ENCODE measurements at regions not wholly inside any gene's neighbourhood (a gene's known extent, or its start where the extent isn't known, plus 50 kb on each side); places are given as distances from the start of the nearest gene placed in this dataset.

DNA sequence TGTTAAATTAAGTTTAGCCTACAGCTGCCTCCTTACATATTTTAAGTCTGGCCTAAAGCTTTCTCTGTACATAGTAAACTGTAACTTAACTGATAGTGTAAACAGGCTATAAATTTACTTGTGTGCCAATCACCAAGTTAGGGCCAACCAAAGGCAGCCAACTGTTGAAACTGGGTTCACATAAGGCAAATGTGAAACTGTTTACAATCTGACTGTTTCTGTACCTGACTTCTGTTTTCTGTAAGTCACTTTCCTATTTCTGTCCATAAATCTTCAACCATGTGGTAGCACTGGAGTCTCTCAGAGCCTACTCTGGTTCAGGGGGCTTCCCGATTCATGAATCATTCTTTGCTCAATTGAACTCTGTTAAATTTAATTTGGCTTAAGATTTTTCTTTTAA, 103.1 kb downstream of the RAP2A start:
- no peak overlapping the region for H3K4me3 ChIP-seq (ENCODE audit: low read length)
- WGBS (ENCODE audit: insufficient coverage) = 83% methylated on average over 1 of the region's 1 CpG
- no peaks in the 10 kb centered on the region for H3K4me1 ChIP-seq (ENCODE audit: control insufficient read depth, insufficient read depth, low read length)
- Mint-ChIP-seq H3K4me1 (no peaks in the 10 kb centered on the region), H3K36me3 (no peaks in the 10 kb centered on the region), H3K27ac (no peak overlapping the region), H3K27me3 (ENCODE audit: low read depth in 2 of 2) (no peaks in the 10 kb centered on the region), H3K4me3 (no peak overlapping the region), H3K9me3 (no peaks in the 10 kb centered on the region)
- no peaks in the 10 kb centered on the region for H3K27me3 ChIP-seq (ENCODE audit: control insufficient read depth, insufficient read depth, low read length)
- H3K9me3 ChIP-seq (ENCODE audit: control insufficient read depth, insufficient read depth, low read length) = no peaks in the 10 kb centered on the region
- TF ChIP-seq, protein P1, sequence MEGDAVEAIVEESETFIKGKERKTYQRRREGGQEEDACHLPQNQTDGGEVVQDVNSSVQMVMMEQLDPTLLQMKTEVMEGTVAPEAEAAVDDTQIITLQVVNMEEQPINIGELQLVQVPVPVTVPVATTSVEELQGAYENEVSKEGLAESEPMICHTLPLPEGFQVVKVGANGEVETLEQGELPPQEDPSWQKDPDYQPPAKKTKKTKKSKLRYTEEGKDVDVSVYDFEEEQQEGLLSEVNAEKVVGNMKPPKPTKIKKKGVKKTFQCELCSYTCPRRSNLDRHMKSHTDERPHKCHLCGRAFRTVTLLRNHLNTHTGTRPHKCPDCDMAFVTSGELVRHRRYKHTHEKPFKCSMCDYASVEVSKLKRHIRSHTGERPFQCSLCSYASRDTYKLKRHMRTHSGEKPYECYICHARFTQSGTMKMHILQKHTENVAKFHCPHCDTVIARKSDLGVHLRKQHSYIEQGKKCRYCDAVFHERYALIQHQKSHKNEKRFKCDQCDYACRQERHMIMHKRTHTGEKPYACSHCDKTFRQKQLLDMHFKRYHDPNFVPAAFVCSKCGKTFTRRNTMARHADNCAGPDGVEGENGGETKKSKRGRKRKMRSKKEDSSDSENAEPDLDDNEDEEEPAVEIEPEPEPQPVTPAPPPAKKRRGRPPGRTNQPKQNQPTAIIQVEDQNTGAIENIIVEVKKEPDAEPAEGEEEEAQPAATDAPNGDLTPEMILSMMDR (IDR thresholded peaks at IDR 0.05) = no peak
- intact Hi-C loops (cut with micrococcal nuclease) = no loop called here
- no peak for ATAC-seq
- no peak overlapping the region for H3K27ac ChIP-seq (ENCODE audit: low read length)
- no peak for DNase-seq
- no peaks in the 10 kb centered on the region for H3K36me3 ChIP-seq (ENCODE audit: control insufficient read depth, insufficient read depth, low read length)

DNA sequence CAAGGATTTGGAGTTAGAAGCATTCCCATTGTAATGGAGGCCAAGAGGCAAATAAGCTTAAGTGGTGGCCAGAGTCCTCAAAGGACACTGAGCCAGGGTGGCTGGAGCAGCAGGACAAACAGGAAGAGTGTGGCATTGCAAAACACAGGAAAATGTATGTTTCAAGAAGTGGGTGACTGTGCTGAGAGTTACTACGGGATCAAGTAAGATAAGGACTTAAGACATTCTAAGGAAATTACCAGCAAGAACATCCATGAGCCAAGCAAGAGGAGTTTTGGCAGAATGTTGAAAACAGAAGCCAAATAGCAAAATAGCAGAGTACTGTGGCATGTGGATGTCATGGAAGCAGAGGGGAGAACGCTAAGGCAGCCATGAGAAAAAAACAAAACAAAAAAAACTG, 104.2 kb downstream of the RAP2A start:
- ATAC-seq (no peak), DNase-seq (no peak)
- TF ChIP-seq, protein P1 (IDR thresholded peaks at IDR 0.05) = no peak
- Mint-ChIP-seq H3K4me1 (no peaks in the 10 kb centered on the region), H3K36me3 (no peaks in the 10 kb centered on the region), H3K9me3 (no peaks in the 10 kb centered on the region), H3K27ac (no peak overlapping the region), H3K27me3 (ENCODE audit: low read depth in 2 of 2) (no peaks in the 10 kb centered on the region), H3K4me3 (no peak overlapping the region)
- intact Hi-C loops (cut with micrococcal nuclease) = no loop called here
- Histone ChIP-seq H3K27me3 (ENCODE audit: control insufficient read depth, insufficient read depth, low read length) (no peaks in the 10 kb centered on the region), H3K4me3 (ENCODE audit: low read length) (no peak overlapping the region), H3K27ac (ENCODE audit: low read length) (no peak overlapping the region), H3K4me1 (ENCODE audit: control insufficient read depth, insufficient read depth, low read length) (no peaks in the 10 kb centered on the region), H3K36me3 (ENCODE audit: control insufficient read depth, insufficient read depth, low read length) (no peaks in the 10 kb centered on the region), H3K9me3 (ENCODE audit: control insufficient read depth, insufficient read depth, low read length) (no peaks in the 10 kb centered on the region)
- WGBS (ENCODE audit: insufficient coverage) = 70% methylated on average over 2 of the region's 2 CpGs

GRCh38 chr13:97539651-97540610, 106.0 kb downstream of the RAP2A start:
- Histone ChIP-seq H3K36me3 (ENCODE audit: control insufficient read depth, insufficient read depth, low read length) (no peaks in the 10 kb centered on the region), H3K4me3 (ENCODE audit: low read length) (no peak overlapping the region), H3K27me3 (ENCODE audit: control insufficient read depth, insufficient read depth, low read length) (no peaks in the 10 kb centered on the region), H3K27ac (ENCODE audit: low read length) (no peak overlapping the region), H3K9me3 (ENCODE audit: control insufficient read depth, insufficient read depth, low read length) (no peaks in the 10 kb centered on the region), H3K4me1 (ENCODE audit: control insufficient read depth, insufficient read depth, low read length) (no peaks in the 10 kb centered on the region)
- TF ChIP-seq, protein P1 (IDR thresholded peaks at IDR 0.05) = no peak
- no peak for DNase-seq
- Mint-ChIP-seq H3K27ac (no peak overlapping the region), H3K27me3 (ENCODE audit: low read depth in 2 of 2) (no peaks in the 10 kb centered on the region), H3K4me3 (no peak overlapping the region), H3K9me3 (no peaks in the 10 kb centered on the region), H3K4me1 (no peaks in the 10 kb centered on the region), H3K36me3 (no peaks in the 10 kb centered on the region)
- ATAC-seq = no peak
- intact Hi-C loops (cut with micrococcal nuclease) = no loop called here
- 67% methylated on average over 1 of the region's 4 CpGs for WGBS (ENCODE audit: insufficient coverage)

GRCh38 chr13:97540696-97541095, 106.7 kb downstream of the RAP2A start:
- no peaks in the 10 kb centered on the region for H3K4me1 ChIP-seq (ENCODE audit: control insufficient read depth, insufficient read depth, low read length)
- H3K36me3 ChIP-seq (ENCODE audit: control insufficient read depth, insufficient read depth, low read length) = no peaks in the 10 kb centered on the region
- Mint-ChIP-seq H3K36me3 (no peaks in the 10 kb centered on the region), H3K27me3 (ENCODE audit: low read depth in 2 of 2) (no peaks in the 10 kb centered on the region), H3K27ac (no peak overlapping the region), H3K4me1 (no peaks in the 10 kb centered on the region), H3K9me3 (no peaks in the 10 kb centered on the region), H3K4me3 (no peak overlapping the region)
- H3K27ac ChIP-seq (ENCODE audit: low read length) = no peak overlapping the region
- no peaks in the 10 kb centered on the region for H3K27me3 ChIP-seq (ENCODE audit: control insufficient read depth, insufficient read depth, low read length)
- ATAC-seq = no peak
- H3K9me3 ChIP-seq (ENCODE audit: control insufficient read depth, insufficient read depth, low read length) = no peaks in the 10 kb centered on the region
- DNase-seq = no peak
- intact Hi-C loops (cut with micrococcal nuclease) = no loop called here
- 41% methylated on average over 4 of the region's 6 CpGs for WGBS (ENCODE audit: insufficient coverage)
- TF ChIP-seq, protein P1 (IDR thresholded peaks at IDR 0.05) = no peak
- no peak overlapping the region for H3K4me3 ChIP-seq (ENCODE audit: low read length)

All from natural killer cell (primary cell).